LNCaP clone FGC (cell line): ENCODE measurements at regions not wholly inside any gene's neighbourhood (a gene's known extent, or its start where the extent isn't known, plus 50 kb on each side); places are given as distances from the start of the nearest gene placed in this dataset.

Experiments used
- DNase-seq: peaks from one replicate; pipeline ENCODE4 v3.0.0-alpha.2; 2011; ENCODE audit warnings: low read depth
- H3K4me3 ChIP-seq: 2 replicates; pipeline ENCODE4 v1.5.1; 2011; ENCODE audit warnings: mild to moderate bottlenecking, low read depth, low read length, control low read depth
- TF ChIP-seq, protein P1 (sequence below): IDR thresholded peaks from 2 replicates; pipeline ENCODE4 v1.5.1; 2012; ENCODE audit warnings: mild to moderate bottlenecking; ENCODE audit not compliant: control insufficient read depth, insufficient read depth; ENCODE audit errors: extremely low read depth

DNA sequence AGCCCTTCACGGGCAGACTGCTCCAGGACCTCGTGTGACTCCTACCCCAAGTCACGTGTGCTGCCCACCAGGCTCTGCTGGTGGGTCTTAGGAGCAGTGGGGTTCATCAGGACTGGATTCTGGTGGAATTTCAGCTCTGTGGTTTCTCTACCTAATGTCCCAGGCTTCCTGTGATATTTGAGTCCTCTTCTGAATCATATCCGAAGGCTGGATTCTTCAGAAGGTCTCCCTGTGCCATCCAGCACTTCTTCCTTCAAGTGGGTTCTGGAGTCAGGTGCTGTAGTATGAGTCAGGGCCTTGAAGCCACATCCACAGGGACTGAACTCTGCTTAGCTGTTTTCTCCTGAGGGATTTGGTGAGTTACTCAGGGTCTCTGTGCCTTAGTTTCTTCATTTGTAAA is 850.2 kb upstream of the CELF4 start:
- no peak overlapping the region for H3K4me3 ChIP-seq
- no peak for DNase-seq
- TF ChIP-seq, protein P1, sequence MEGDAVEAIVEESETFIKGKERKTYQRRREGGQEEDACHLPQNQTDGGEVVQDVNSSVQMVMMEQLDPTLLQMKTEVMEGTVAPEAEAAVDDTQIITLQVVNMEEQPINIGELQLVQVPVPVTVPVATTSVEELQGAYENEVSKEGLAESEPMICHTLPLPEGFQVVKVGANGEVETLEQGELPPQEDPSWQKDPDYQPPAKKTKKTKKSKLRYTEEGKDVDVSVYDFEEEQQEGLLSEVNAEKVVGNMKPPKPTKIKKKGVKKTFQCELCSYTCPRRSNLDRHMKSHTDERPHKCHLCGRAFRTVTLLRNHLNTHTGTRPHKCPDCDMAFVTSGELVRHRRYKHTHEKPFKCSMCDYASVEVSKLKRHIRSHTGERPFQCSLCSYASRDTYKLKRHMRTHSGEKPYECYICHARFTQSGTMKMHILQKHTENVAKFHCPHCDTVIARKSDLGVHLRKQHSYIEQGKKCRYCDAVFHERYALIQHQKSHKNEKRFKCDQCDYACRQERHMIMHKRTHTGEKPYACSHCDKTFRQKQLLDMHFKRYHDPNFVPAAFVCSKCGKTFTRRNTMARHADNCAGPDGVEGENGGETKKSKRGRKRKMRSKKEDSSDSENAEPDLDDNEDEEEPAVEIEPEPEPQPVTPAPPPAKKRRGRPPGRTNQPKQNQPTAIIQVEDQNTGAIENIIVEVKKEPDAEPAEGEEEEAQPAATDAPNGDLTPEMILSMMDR, result no peak

DNA sequence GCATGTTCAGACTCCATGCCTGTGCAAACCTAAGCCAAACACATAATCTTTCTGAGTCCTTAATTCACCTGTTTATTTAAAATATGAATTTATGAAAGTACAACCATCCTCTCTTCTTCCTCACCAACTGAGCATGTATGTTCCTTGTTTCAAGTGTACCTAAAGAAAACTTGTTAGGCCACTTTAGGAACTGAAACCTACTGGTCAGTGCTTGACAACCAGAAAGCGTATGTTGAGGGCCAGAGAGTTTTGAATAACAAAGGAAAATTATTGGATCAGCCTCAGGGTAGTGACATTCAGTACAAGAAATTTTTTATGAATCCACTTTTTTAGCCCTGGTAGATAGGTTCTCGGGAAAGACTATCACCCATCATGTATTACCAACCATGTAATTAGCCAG is 847.6 kb upstream of the CELF4 start:
- no peak for DNase-seq
- TF ChIP-seq, protein P1, result no peak

DNA sequence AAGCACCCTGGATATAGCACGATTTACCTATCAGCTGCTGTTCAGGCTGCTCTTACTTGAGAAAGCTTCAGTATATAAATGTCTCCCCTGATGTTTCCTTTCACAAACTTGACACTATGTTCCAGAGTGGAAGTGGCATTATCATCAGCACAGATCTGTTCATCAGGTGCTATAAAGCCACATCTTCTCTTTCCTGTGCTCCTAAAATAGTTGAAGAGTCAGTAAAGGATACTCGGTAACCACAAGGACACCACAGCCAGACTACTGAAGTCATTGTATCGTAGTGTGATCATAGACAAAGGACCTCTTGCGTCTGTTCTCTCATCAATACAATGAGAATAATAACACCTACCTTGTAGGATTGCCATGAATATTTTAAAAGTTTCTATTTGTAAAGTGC is 841.0 kb upstream of the CELF4 start:
- DNase-seq, result no peak
- TF ChIP-seq, protein P1, result no peak
- H3K4me3 ChIP-seq, result no peak overlapping the region

More for the DNA sequence above, 847.6 kb upstream of the CELF4 start:
- no peak overlapping the region for H3K4me3 ChIP-seq

DNA sequence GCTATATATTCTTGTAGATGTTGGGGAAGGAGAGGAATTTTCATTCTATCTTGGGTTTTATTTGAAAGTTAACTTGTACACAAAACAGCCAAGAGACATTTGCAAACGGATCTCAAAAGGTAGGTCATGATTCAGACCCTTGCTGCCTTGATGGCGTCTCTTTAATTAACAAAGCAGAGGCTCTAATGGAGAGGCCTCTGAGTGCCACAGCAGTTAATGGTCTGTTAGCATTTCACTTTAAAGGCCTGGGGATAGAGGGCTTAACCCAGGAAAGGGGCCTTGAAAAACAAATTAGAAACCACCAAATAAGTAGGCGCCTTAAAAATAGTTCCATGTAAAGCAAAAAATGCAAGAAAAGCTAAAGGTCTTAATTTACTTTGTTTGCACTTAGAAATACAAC is 836.9 kb upstream of the CELF4 start:
- no peak overlapping the region for H3K4me3 ChIP-seq
- TF ChIP-seq, protein P1, result no peak
- DNase-seq, result no peak

DNA sequence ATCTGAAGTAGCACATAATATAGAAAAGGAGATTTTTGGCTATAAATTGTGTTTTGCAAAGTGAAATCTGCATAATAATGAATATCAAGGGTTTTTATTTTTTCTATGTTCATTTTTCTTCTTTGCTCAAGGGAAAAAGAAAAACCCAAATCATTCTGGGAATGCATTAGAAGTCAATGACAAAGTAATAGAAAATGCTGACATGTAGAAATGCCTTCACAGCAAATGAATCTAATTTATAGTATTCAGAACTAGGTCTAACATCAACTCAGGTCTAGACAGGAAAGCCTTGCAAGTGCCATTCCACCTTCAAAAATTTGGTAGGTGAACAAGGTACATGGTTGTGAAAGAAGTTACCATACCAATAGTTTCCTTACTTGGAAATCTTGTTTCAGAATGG is 831.5 kb upstream of the CELF4 start:
- TF ChIP-seq, protein P1, result no peak
- no peak for DNase-seq
- H3K4me3 ChIP-seq, result no peak overlapping the region

DNA sequence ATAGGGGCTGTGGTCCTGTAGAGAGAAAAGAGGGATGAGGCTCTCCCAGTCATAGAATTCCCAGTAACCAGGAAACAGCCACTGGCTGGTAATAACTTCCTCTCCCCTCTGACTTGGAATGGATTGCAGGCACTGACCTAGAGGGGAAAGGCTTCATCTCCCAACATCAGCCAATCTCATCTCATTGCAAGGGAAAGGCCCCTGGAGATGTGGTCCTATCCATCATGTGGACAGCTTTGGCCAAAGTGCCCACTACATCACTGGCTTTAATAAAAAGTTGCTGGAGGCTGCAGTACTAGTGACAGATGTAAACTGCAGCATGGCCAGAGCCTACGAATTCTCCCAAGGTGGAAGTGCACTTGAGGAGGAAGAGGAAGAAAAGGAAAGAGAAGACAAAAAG is 820.5 kb upstream of the CELF4 start:
- no peak overlapping the region for H3K4me3 ChIP-seq
- TF ChIP-seq, protein P1, result no peak
- DNase-seq, result no peak
